ENCODE measurements at regions not wholly inside any gene's neighbourhood (a gene's known extent, or its start where the extent isn't known, plus 50 kb on each side); places are given as distances from the start of the nearest gene placed in this dataset.

DNA sequence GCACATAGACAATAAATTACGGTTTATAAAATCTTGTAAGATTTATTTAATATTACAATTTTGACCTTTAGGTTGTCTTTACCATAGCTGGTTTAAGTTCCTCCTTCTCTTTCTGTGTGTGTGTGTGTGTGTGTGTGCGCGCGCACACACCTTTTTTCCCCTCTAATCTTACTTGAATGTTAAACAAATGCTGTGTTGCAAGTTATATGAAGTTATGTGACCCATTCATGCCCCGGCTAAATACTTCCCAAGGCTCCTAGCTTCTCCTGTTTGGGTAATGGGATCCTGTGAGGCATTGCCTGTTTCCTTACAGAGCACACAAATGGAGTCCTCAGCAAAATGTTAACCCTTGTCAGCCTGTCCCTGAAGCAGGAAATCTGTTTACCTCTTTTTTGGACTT is 125.6 kb upstream of the ZNF608 start:
- TF ChIP-seq, protein P1, sequence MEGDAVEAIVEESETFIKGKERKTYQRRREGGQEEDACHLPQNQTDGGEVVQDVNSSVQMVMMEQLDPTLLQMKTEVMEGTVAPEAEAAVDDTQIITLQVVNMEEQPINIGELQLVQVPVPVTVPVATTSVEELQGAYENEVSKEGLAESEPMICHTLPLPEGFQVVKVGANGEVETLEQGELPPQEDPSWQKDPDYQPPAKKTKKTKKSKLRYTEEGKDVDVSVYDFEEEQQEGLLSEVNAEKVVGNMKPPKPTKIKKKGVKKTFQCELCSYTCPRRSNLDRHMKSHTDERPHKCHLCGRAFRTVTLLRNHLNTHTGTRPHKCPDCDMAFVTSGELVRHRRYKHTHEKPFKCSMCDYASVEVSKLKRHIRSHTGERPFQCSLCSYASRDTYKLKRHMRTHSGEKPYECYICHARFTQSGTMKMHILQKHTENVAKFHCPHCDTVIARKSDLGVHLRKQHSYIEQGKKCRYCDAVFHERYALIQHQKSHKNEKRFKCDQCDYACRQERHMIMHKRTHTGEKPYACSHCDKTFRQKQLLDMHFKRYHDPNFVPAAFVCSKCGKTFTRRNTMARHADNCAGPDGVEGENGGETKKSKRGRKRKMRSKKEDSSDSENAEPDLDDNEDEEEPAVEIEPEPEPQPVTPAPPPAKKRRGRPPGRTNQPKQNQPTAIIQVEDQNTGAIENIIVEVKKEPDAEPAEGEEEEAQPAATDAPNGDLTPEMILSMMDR (IDR thresholded peaks at IDR 0.05): no peak
- TF ChIP-seq POLR2AphosphoS5 (IDR thresholded peaks at IDR 0.05): no peak

Measured in sigmoid colon (tissue), 4 donors.